Astrocyte (in vitro differentiated cells and primary cell): ENCODE measurements at regions not wholly inside any gene's neighbourhood (a gene's known extent, or its start where the extent isn't known, plus 50 kb on each side); places are given as distances from the start of the nearest gene placed in this dataset.

Experiments
- EZH2 ChIP-seq: IDR thresholded peaks from 2 replicates; pipeline ENCODE4 v1.6.1; 2012; ENCODE audit warnings: mild to moderate bottlenecking, low read length, inconsistent platforms; ENCODE audit not compliant: insufficient read depth
- TF ChIP-seq, protein P1 (sequence below): IDR thresholded peaks from 2 replicates; pipeline ENCODE4 v1.5.1; 2011; ENCODE audit warnings: low read depth, mild to moderate bottlenecking, inconsistent platforms, low read length, moderate library complexity; ENCODE audit not compliant: insufficient read depth

- TF ChIP-seq, protein P1, sequence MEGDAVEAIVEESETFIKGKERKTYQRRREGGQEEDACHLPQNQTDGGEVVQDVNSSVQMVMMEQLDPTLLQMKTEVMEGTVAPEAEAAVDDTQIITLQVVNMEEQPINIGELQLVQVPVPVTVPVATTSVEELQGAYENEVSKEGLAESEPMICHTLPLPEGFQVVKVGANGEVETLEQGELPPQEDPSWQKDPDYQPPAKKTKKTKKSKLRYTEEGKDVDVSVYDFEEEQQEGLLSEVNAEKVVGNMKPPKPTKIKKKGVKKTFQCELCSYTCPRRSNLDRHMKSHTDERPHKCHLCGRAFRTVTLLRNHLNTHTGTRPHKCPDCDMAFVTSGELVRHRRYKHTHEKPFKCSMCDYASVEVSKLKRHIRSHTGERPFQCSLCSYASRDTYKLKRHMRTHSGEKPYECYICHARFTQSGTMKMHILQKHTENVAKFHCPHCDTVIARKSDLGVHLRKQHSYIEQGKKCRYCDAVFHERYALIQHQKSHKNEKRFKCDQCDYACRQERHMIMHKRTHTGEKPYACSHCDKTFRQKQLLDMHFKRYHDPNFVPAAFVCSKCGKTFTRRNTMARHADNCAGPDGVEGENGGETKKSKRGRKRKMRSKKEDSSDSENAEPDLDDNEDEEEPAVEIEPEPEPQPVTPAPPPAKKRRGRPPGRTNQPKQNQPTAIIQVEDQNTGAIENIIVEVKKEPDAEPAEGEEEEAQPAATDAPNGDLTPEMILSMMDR: no peak
- no peak for TF ChIP-seq EZH2
These were observed 365.9 kb upstream of the B3GALT2 start for GRCh38 chr1:193552274-193552673.
